ENCODE measurements at regions not wholly inside any gene's neighbourhood (a gene's known extent, or its start where the extent isn't known, plus 50 kb on each side); places are given as distances from the start of the nearest gene placed in this dataset.

GRCh38 chr4:185921583-185922555 lies 109.9 kb upstream of the SORBS2 start:
- Histone ChIP-seq H3K4me3 (ENCODE audit: low read depth, low read length) (no peak overlapping the region), H3K27ac (ENCODE audit: extremely low read depth, low read depth, low read length) (no peak overlapping the region), H3K36me3 (ENCODE audit: control insufficient read depth in 2 of 2, insufficient read depth in 1 of 2, low read length in 2 of 2) (no peaks in the 10 kb centered on the region), H3K9me3 (ENCODE audit: control insufficient read depth, insufficient read depth, low read depth, low read length) (no peaks in the 10 kb centered on the region), H3K4me1 (ENCODE audit: control insufficient read depth, insufficient read depth, low read length) (no peaks in the 10 kb centered on the region)
- TF ChIP-seq FEZF1 (tag by site-specific recombination; IDR thresholded peaks at IDR 0.05), result peak; percentile 60
- no peak for TF ChIP-seq ZNF704 (tag by site-specific recombination; IDR thresholded peaks at IDR 0.05)
- TF ChIP-seq ZNF391 (tag by site-specific recombination; IDR thresholded peaks at IDR 0.05; ENCODE audit: borderline replicate concordance, low read depth), result no peak
- peak; percentile 30; the same call in 1 of the 2 replicates for TF ChIP-seq PRDM10 (tag by site-specific recombination; IDR thresholded peaks at IDR 0.05)
- ChIA-PET POLR2A (no interaction called here), CTCF (no interaction called here)

DNA sequence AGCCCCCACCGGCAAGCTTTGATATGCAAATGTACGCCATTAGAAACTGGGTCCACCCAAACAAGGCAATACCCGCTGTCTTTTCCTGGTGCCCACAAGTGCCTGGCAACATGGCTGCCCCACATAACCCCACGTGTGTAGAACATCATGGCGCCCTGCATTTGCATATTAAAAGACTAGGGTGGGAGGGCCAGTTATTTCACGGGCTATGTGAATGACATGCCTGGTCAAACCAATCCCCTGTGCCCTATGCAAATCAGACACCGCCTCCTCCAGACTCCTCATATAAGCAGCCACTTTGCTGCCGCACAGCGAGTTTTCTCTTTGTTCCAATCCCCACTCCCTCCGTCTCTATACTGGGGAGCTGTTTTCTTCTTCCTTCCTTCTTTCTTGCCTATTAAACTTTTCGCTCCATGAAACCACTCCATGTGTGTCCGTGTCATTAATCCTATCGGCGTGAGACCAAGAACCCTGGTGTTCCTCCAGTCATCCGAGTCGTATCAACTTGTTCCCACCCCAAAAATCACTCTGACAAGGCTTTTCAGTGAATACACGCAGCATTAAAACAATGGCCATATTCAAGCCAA lies 112.6 kb upstream of the SORBS2 start:
- Histone ChIP-seq H3K36me3 (ENCODE audit: control insufficient read depth in 2 of 2, insufficient read depth in 1 of 2, low read length in 2 of 2) (no peaks in the 10 kb centered on the region), H3K9me3 (ENCODE audit: control insufficient read depth, insufficient read depth, low read depth, low read length) (no peaks in the 10 kb centered on the region), H3K4me1 (ENCODE audit: control insufficient read depth, insufficient read depth, low read length) (no peaks in the 10 kb centered on the region), H3K4me3 (ENCODE audit: low read depth, low read length) (no peak overlapping the region), H3K27ac (ENCODE audit: extremely low read depth, low read depth, low read length) (no peak overlapping the region)
- POLR2A ChIA-PET, result no interaction called here
- CTCF ChIA-PET, result no interaction called here
- TF ChIP-seq ZNF561 (tag by site-specific recombination; IDR thresholded peaks at IDR 0.05; ENCODE audit: borderline replicate concordance), result no peak
- TF ChIP-seq SETDB1 (IDR thresholded peaks at IDR 0.05; ENCODE audit: insufficient read length, low read length), result no peak
- TF ChIP-seq PRDM6 (tag by site-specific recombination; IDR thresholded peaks at IDR 0.05), result no peak
- TF ChIP-seq KLF16 (tag by site-specific recombination; IDR thresholded peaks at IDR 0.05), result no peak
- peak; percentile 65; the same call in 1 of the 2 replicates for TF ChIP-seq MZF1 (tag by site-specific recombination; IDR thresholded peaks at IDR 0.05; ENCODE audit: borderline replicate concordance)
- TF ChIP-seq ZNF19 (tag by site-specific recombination; IDR thresholded peaks at IDR 0.05; ENCODE audit: low read depth), result no peak
- TF ChIP-seq ZNF785 (tag by site-specific recombination; IDR thresholded peaks at IDR 0.05), result no peak

GRCh38 chr4:185925910-185926360 lies 113.9 kb upstream of the SORBS2 start:
- ChIA-PET CTCF (no interaction called here), POLR2A (no interaction called here)
- H3K27ac ChIP-seq (ENCODE audit: extremely low read depth, low read depth, low read length), result no peak overlapping the region
- H3K9me3 ChIP-seq (ENCODE audit: control insufficient read depth, insufficient read depth, low read depth, low read length), result no peaks in the 10 kb centered on the region
- H3K4me3 ChIP-seq (ENCODE audit: low read depth, low read length), result no peak overlapping the region
- no peaks in the 10 kb centered on the region for H3K36me3 ChIP-seq (ENCODE audit: control insufficient read depth in 2 of 2, insufficient read depth in 1 of 2, low read length in 2 of 2)
- H3K4me1 ChIP-seq (ENCODE audit: control insufficient read depth, insufficient read depth, low read length), result no peaks in the 10 kb centered on the region
- no peak for TF ChIP-seq PRDM1 (tag by site-specific recombination; IDR thresholded peaks at IDR 0.05)
- TF ChIP-seq ZFHX2 (tag by site-specific recombination; conservative IDR thresholded peaks at IDR 0.05), result peak; percentile 54
- no peak for TF ChIP-seq ZNF670 (tag by site-specific recombination; IDR thresholded peaks at IDR 0.05; ENCODE audit: low read depth)
- 0 out of 2 replicates have a peak, but pooled peaks have one; percentile 28 for TF ChIP-seq ZNF366 (tag by site-specific recombination; conservative IDR thresholded peaks at IDR 0.05)
- 0 out of 2 replicates have a peak, but pooled peaks have one; percentile 30 for TF ChIP-seq EGR2 (tag by site-specific recombination; IDR thresholded peaks at IDR 0.05; ENCODE audit: low read depth)
- TF ChIP-seq OSR2 (tag by site-specific recombination; IDR thresholded peaks at IDR 0.05), result no peak
- no peak for TF ChIP-seq ZNF302 (tag by site-specific recombination; IDR thresholded peaks at IDR 0.05; ENCODE audit: low read depth)
- TF ChIP-seq ZNF404 (tag by site-specific recombination; IDR thresholded peaks at IDR 0.05), result no peak
- no peak for TF ChIP-seq SP7 (tag by site-specific recombination; IDR thresholded peaks at IDR 0.05)
- TF ChIP-seq ZNF768 (tag by site-specific recombination; IDR thresholded peaks at IDR 0.05), result no peak
- TF ChIP-seq TRIM28 (IDR thresholded peaks at IDR 0.05; ENCODE audit: borderline replicate concordance, low read length), result peak; percentile 88
- 0 out of 2 replicates have a peak, but pooled peaks have one; percentile 18 for TF ChIP-seq ZBTB17 (tag by site-specific recombination; IDR thresholded peaks at IDR 0.05)
- peak; percentile 30 for TF ChIP-seq SP3 (tag by site-specific recombination; IDR thresholded peaks at IDR 0.05)
- TF ChIP-seq ZNF792 (tag by site-specific recombination; IDR thresholded peaks at IDR 0.05), result no peak
- no peak for TF ChIP-seq ZNF19 (tag by site-specific recombination; IDR thresholded peaks at IDR 0.05; ENCODE audit: low read depth)
